HG03045 (cell line): ENCODE measurements at regions not wholly inside any gene's neighbourhood (a gene's known extent, or its start where the extent isn't known, plus 50 kb on each side); places are given as distances from the start of the nearest gene placed in this dataset.
A peak's percentile ranks its signal among the peaks of the same experiment; 100 is the strongest.

Source experiments
- ATAC-seq: cut with Tn5 transposase; IDR thresholded peaks from one replicate; pipeline ENCODE4 v1.9.1; 2021; ENCODE audit warnings: mild to moderate bottlenecking, moderate library complexity; ENCODE audit not compliant: unreplicated experiment

DNA sequence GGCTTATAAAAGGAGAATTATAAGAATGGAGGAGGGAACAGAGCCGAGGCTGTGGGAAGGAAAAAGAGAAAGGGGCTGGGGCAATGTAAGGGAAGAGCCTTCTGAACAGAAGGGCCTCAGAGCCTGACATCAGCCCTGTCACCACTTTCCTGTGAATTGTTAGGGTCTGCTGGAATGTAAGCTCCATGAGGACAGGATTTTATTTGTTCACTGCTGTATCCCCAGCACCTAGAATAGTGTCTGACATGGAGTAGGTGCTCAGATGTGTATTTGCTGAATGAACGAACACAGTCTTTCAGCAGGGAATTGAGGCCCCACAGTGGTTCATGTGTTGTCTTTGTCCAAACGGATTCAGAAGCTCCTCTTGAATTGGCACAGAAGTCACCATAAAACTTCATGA is 251.5 kb downstream of the OPA1 start:
- no peak for ATAC-seq

DNA sequence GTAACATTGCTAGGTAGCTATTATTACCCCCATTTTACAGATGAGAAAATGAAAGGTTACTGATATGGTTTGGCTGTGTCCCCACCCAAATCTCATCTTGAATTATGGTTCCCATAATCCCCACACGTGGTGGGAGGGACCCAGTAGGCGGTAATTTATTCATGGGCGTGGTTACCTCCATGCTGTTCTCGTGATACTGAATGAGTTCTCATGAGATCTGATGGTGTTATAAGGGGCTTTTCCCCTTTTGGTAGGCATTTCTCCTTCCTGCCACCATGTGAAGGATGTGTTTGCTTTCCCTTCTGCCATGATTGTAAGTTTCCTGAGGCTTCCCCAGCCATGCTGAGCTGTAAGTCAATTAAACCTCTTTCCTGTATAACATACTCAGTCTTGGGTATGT is 252.1 kb downstream of the OPA1 start:
- ATAC-seq, result no peak

DNA sequence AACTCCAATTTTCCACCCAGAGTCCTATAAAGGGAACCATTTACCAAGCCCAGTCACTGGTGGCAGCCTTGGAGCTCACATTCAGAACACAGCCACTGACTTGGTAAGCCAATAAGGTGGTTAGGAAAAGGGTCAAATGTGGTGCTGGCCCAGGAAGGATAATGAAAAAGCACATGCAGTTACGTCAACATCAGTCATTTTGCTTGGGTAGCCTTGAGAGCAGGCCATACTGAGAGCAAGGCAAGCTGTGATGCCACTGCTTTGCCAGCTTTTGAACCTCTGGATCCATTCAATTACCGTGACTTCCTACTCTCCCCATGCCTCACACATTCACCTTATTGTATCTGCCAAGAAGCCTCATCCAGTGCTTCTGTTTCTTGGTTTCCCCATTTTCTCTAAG is 253.6 kb downstream of the OPA1 start:
- no peak for ATAC-seq

DNA sequence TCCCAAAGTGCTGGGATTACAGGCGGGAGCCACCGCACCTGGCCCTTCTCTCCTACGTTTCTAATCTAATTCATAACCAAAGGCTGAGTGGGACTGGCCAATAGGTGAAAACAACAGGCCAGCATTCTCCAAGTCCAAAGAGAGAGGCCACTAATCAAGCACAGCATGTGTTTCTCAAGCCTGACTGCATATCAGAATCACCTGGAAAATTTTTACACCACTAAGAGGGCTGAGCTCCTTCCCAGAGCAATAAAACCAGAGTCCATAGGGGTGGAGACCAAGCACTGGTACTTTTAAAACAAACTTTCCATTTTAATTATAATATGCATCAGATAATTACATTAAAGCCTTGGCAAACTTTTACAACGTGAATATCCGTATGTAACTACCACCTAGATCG is 254.4 kb downstream of the OPA1 start:
- ATAC-seq, result no peak

DNA sequence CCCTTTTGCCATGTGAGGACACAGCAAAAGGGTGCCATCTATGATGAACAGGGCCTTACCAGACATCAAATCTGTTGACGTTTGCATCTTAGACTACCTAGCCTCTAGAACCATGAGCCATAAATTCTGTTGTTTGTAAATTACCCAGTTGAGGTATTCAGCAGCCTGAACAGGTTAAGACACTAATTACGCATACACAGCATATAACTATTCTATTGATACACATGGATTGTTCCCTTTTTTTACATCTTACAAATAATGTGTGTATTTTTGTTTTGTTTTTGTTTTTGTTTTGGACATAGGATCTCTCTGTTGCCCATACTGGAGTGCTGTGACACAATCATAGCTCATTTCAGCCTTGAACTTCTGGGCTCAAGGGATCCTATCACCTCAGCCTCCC is 255.5 kb downstream of the OPA1 start:
- no peak for ATAC-seq

DNA sequence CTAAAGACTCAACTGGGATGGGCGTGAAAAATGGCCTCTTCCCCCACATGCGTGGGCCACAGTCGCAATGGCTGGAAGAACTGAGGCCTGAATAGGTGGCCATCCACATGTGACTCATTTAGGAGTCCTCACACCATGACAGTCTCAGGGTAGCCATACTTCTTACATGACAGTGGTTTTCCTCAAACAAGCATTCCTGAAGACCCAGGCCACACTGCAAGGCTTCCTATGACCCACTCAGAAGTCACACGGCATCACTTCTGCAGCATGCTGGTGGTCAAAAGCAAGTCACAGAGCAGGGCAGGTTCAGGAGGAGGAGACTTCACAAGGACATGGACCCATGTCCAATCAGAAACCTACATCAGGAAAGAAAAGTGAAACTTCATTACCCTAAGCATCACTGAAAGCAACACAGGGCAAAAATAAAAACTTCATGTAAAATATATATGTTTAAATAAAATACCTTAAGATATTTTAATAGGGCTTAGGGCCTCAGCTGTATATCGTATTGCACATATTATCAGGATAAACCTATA is 257.1 kb downstream of the OPA1 start:
- no peak for ATAC-seq

DNA sequence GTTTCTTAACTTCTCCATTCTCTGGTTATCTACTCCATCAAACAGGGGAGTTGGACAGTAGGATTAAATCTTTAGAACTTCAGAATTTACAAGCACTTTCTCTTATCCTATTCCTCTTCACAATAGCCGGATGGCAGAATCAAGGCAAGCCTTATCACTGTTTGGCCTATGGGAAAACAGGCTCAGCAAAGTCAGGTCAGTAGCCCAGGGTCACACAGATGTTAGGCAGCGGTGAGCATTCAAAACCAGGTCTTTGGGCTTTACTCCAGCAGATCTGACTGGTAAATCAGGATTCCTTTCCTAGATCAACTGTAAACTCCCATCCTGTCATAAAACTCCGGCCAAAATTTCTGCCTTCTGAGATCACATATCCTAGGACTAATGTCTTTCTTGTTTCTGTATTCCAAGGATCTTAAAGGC is 258.4 kb downstream of the OPA1 start:
- no peak for ATAC-seq

DNA sequence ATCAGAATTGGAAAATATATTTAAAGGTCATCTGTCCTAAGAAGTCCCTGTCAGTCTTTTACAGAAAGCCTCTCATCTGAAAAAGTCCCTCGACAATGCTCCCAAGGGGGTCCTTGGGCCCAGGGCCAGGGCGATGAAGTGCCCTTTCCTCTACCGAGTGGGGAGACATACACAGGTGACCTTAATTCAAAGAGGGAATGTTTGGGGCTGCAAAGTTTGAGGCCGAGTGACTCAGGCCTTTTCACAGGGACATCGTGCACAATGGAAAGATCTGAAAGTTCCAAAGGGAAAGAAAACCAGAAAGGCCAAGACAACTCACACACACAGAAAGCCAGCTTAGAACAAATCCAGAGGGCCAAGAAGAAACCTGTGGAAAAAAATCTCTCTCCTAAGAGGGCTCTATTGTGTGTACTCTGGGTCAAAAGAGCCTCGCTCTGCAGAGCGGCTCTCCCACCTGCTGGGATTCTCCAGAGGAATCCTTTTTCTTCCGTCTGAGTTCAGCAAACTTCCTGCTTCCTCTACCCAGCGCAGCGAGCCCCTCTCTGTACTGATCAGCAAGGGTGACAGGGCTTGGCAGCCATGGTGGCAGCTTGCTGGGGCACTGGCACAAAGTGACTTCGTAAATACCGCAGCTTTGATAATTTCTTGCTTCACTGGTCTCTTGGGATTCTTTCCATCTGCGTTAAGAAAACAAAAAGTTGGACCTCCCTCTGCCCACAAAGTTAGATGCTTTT is 259.1 kb downstream of the OPA1 start:
- ATAC-seq, result no peak

DNA sequence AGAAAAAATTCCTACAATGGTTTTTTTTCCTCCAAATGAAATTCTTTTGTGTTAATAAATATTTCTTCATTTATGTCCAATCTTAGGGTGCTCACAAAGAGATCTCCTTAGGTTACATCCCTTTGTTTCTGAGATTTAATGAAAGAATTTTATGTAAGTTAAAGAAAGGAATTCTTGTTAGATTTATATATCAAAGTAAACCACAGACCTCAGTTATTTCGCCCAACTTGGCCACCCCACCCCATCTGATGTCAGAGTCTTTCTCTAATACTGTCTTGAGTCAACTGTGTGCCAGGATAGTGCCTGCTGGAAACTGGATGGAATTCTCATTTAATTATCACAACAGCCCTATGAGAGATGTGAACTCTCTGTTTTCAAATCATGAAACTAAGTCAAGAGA is 259.9 kb downstream of the OPA1 start:
- no peak for ATAC-seq

DNA sequence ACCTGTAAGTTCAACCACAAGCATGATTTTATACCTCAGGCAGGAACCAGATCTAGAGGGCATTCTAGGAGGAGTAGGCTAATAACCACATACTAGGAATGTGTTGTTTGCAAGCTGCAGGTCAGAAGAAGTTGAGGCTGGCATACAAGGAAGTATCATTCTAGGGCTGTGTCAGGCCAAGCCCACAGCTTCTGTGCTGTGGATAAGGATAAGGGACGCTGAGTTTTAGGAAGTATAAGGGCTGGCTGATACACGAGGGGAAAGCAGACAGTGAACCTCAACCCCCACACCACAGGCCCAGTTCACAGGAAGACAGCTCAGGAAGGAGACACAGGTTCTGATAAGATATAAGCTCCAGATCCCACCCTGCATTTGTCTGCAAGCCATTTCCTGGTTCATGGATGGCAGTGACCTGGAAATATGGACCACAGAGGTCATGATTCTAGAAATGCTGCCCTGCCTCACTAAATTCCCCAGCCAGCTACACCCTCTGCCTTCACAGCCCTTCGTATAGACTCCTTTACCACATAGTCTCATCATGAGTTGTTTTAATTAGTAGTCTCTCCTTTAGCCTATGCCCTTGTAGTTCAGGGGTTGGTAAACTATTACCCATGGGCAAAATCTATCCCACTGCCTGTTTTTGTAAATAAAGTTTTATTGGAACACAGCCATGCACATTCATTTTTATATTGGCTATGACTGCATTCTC is 260.7 kb downstream of the OPA1 start:
- ATAC-seq, result no peak

DNA sequence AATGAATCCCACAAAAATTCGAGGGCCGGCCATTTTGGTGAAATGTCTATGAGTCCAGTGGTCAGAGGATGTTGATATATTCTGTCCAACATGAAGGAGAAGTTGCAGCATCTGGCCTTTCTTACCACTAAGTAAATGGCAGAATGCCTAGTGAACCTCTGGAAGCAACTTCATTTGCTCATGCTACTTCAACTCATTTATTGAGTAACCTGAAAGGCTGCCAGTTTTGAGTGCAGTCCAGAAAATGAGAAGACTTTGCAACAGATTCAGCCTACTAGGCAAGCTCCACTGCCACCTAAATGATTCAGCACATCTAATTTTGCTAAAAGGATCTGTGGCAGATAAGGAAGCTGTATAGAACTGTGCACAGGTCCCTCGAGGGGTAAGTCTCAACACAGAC is 265.0 kb downstream of the OPA1 start:
- ATAC-seq, result no peak

DNA sequence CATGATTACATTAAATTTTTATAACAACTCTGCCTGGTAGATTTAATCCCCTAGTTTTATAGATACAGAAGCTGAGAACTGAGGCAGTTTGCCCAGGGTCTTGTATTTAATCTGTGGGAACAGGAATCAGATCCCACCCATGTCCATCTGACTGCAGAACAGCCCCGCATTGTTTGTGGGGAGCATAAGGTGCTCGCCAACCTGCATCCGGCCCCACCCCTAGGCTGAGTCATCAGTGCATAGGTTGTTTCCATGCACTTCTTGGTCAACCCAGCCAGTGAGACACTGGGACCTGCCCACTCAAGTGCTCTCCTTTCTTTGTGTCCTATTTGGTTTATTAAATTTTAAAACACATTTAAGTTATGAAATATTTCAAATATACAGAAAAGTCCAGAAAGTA is 266.2 kb downstream of the OPA1 start:
- no peak for ATAC-seq

DNA sequence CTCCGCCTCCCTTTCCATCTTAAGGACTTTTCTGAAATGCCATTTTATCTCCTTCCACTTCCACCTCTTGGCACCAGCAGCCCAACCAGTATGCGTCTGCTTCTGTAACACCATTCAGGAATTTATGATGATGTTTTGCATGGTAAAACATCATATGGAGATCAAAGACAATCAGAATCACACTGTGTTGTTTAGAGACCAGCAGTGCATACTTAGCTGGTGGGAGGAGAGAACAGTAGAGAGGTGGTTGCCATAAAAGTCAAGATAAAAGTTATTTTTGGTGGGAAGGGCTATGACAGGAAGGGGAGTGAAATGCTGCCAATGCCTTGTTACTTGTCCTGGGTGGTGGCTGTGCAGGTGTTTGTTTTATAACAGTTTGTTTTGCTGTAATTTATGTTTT is 268.0 kb downstream of the OPA1 start:
- no peak for ATAC-seq

DNA sequence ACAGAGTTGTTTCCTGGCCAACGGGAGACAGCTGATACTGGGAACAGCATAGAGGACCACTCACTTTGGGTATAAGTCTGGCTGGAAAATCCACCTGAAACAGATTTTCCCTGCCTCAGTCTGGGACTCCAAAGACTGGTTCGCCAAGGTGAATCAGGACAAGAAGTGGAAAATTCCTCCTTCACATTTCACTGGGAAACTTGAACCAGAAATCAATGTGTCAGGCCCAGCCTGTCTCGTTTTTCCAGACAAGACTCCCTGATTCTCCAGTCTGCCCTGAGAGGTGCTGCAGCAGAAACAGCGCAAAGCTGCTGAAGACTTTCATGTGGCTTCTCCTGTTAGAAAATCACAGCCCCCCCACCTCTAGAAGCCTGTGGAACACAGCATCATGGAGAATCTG is 269.8 kb downstream of the OPA1 start:
- ATAC-seq, result no peak

DNA sequence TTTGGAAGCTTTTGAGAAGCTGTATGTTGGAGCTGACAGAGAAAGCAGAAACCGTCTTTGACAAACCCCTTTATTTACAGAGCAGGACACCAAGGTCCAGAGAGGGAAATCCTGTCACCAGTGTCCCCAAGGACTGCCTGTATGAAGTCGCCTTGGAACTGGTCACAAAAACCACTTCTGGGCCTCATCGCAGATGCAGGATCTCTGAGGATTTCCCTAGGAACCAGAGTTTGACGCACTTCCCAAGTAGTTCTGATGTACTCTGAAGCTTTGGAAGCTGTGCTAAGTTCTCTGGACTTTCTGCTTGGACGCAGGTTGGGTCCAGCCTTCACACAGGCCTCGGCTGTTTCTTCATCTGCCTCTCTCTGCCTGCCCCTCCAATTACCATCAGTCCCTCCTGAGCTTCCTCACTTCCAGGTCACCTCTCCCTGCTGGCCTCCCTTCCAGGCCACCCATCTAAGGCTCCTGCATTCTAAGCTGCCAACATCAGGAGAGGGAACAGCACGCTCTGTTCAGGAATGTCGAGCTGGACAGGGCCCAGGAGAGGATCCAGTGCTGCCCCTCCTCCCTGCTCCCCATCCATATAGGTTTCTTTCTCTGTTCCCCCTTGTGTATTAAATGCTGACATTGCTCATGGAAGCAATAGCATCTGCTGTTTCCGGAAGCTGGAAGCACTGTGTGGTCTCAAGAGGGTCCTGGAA is 270.8 kb downstream of the OPA1 start:
- ATAC-seq, result no peak

DNA sequence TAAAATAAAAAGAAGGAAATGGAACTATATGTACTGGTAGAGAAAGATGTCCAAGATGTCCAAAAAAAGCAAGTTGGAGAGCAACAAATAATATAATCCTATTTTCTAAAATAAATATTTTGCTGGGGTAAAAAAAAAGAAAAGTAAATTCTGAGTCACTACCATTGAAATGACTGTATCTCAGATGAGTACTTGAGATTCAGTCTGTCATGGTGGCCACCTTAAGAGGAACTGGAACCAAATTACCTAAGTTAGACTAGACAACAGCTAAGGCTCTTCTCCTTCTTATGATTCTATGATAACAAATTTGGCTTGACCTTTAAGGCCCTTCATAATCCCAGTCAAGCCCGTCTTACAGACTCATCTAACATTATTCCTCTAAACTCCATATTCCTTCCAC is 270.6 kb upstream of the HES1 start:
- peak; percentile 69 for ATAC-seq

DNA sequence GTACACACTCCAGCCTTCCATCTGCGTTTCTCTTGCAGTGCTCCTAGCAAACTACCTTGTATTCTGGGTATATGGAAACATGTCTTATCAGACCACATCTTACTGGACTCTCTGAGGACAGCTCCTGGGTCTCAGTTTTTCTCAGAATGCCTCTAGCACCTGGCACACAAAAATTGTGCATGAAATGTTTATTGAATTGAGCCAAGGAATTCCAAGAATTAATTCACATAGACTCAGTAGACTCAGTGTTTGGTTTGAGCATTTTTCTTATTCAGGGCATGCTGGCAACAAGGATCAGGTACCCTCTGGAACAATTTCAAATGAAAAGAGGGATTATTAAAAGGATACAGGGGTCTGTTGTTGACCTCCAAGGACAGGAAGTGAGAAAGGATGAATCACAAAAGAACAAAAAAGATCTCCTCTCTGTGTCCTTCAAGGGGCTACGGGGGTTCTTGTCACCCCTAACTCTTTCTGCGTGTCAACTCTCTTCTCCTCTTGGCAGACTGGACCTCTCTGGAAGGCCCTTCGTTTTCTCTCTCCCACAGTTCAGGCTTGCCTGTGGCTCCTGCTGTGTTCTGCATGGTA is 270.0 kb upstream of the HES1 start:
- no peak for ATAC-seq

DNA sequence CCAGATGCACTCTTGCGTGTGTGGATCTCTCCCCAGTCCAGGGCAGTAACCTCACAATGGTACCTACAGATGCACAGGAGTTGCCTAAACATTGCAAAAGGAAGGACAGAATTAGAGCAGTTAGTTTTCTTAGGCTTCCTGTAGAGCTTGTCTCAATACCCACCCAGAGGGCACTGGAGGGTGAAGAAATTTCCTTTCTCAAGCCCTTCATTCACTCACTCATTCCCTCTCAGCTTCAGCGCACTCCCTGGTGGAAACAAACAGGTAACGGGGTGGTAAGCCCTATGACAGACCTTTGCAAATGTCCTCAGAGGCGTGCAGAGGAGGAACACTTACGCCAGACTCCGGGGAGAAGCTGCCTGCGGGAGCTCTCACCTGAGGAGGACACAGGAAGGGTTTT is 267.4 kb upstream of the HES1 start:
- no peak for ATAC-seq

DNA sequence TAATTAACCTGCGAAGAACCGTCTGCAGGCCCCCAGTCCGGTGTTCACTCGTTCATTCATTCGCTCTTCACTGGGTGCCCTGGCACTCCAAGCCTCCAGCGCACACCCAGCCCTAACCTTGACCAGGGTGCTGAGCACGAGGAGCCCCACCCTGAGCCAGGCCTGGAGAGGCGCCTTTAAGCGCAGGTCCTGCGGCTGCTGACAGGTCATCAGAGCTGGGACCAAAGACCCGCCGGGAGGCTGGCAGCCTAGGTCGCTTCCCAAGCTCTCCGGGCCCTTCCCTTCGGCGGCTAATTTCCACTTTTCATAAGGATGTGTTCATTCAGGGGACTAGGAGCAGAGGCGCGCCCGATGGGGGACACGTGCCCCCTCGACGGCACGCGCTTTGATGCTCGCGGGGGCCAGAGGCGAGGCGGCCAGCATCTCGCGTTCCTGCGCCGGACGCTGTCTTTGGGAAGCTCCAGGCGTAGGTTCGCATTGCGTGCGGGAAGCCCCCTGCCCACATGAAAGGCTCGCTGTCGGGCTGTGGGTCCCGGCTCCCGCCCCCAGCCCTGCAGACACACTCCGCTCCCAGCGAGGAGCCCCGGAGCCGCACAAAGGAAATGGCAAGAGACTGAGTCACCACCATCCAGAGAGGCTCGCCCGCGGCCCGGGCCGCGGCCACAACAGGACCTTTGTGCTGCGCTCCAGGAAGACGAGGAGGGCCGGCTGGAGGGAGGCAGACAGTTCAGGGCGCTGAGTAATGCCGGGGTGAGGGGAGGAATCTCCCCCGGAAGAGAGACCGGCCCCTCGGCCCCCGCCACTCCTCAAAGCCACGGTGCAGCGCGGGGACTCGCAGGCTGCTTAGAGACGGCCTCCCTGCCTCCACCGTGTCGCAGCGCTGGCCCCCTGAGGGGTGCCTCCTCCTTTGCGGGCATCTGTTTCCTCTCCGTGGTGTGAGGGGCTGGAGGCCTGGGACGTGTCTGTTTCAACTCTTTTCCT is 266.4 kb upstream of the HES1 start:
- no peak for ATAC-seq
